Retinal pigment epithelial cell (primary cell): ENCODE measurements at regions not wholly inside any gene's neighbourhood (a gene's known extent, or its start where the extent isn't known, plus 50 kb on each side); places are given as distances from the start of the nearest gene placed in this dataset.

Experiments
- DNase-seq: peaks from one replicate; pipeline ENCODE4 v3.0.0-alpha.2; 2010; ENCODE audit warnings: low read depth
- H3K4me3 ChIP-seq: 2 replicates; pipeline ENCODE4 v1.5.1; 2011; ENCODE audit warnings: mild to moderate bottlenecking, low read length, control low read depth, moderate library complexity
- TF ChIP-seq, protein P1 (sequence below): conservative IDR thresholded peaks from 2 replicates; pipeline ENCODE4 v1.5.1; 2011; ENCODE audit warnings: low read depth, low read length, control low read depth, inconsistent platforms

DNA sequence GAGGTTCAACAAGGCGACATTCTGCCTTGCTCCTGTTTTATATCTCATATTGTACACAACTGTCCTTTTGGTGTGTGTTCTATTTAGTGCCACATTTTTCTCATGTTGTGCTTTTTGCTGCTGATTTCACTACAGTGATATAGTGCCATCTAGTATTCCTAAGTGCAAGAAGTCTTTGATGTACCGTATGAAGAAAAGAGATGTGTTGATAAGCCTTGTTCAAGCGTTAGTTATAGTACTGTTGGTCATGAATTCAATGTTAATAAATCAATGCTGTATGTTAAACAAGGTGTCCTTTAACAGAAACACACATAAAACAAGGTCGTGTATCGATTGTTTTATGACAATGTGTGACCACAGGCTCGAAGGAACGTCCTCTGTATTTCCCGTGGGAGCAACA, 939.4 kb downstream of the GATA3 start:
- DNase-seq, result no peak
- H3K4me3 ChIP-seq, result no peak overlapping the region
- TF ChIP-seq, protein P1, sequence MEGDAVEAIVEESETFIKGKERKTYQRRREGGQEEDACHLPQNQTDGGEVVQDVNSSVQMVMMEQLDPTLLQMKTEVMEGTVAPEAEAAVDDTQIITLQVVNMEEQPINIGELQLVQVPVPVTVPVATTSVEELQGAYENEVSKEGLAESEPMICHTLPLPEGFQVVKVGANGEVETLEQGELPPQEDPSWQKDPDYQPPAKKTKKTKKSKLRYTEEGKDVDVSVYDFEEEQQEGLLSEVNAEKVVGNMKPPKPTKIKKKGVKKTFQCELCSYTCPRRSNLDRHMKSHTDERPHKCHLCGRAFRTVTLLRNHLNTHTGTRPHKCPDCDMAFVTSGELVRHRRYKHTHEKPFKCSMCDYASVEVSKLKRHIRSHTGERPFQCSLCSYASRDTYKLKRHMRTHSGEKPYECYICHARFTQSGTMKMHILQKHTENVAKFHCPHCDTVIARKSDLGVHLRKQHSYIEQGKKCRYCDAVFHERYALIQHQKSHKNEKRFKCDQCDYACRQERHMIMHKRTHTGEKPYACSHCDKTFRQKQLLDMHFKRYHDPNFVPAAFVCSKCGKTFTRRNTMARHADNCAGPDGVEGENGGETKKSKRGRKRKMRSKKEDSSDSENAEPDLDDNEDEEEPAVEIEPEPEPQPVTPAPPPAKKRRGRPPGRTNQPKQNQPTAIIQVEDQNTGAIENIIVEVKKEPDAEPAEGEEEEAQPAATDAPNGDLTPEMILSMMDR, result no peak

DNA sequence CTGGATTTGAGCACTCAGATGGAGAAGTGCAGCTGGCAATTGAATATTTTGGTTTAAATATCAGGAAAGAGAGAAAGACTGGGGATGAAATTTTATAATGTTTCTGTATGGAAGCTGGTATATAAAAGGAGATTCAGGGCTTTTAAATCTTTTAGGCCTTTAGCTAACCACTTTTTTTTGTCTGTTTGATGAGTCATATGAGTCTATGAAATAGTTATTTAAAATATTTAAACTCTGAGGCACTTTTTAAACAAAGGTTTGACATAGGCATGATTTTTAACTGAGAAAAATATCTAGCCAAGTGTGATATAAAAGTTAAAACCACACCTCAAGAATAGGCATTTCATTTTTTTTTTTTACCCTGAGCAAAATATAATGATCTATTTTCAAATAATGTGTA, 944.3 kb downstream of the GATA3 start:
- no peak for DNase-seq
- no peak overlapping the region for H3K4me3 ChIP-seq
- TF ChIP-seq, protein P1, result no peak

DNA sequence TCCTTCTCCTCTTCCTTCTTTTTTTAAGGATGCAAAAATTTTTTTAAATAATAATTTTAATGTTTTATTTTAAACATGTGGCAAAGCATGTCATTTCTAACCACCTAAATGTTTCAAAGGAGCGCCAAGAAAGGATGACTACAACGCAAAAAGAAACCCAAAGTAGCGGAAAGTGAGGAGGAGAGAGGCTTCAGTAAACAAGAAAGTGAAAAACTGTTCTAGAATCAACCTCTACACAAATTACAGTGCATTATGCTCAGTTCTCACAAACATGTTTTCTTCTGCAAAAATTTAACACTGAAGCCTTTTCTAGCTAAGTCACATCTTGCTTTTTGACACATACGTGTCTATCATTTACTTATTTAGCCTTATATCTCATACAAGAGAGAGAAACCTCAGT, 948.6 kb downstream of the GATA3 start:
- TF ChIP-seq, protein P1, result no peak
- H3K4me3 ChIP-seq, result no peak overlapping the region
- no peak for DNase-seq

DNA sequence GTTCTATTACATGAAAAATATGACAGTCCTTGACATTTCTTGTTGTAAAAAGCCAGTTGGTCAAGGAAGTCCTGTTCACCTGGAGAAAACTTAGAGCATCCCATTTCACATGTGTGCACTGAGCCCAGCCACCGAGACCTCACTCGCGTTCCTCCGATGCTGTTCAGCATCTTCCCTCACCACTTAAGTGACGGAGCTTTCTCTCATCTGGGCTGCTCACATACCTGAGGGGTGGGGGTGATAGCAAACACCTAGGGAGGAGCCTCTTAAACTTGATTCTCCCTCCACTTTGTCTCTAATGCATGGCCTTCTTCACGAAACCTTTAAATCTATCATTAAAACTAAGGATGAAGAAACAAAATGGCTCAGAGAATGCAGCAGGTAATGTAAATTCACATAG, 950.2 kb downstream of the GATA3 start:
- H3K4me3 ChIP-seq, result no peak overlapping the region
- no peak for DNase-seq
- TF ChIP-seq, protein P1, result no peak

DNA sequence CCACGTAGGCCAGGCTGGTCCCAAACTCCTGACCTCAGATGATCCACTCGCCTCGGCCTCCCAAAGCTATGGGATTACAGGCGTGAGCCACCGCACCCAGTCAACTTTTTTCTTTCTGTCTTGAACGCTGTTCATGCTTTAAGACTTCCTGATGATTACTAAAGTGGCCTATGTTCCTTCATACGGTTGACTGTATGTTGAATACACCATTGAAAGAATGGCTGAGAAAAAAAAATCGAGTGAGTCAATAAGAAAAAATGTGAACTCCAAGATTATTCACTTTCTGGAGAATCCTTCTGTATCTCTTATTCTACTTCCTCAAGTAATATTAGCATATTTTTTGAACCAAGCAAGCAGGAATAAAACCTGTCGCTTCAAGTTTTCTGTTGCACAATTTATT, 955.0 kb downstream of the GATA3 start:
- TF ChIP-seq, protein P1, result no peak
- DNase-seq, result no peak
- no peak overlapping the region for H3K4me3 ChIP-seq

DNA sequence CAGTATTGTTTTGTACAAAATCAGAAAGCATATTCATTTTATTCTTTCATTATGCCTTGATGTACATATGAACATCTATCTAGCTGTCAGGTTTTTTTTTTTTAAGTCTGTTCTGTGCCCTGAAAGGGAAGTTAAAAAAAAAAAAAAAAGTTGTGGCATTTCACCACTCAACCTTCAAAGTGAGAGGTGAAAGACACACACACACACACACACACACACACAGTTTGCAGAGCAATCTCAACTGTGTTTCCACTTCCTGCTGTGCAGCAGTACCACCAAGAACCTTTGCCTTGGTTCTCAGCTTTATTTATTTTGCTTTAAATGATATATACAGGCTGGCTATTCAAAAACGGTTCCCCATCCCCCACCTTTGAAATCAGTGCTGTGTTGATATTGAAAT, 955.6 kb downstream of the GATA3 start:
- no peak for DNase-seq
- TF ChIP-seq, protein P1, result no peak
- H3K4me3 ChIP-seq, result no peak overlapping the region

DNA sequence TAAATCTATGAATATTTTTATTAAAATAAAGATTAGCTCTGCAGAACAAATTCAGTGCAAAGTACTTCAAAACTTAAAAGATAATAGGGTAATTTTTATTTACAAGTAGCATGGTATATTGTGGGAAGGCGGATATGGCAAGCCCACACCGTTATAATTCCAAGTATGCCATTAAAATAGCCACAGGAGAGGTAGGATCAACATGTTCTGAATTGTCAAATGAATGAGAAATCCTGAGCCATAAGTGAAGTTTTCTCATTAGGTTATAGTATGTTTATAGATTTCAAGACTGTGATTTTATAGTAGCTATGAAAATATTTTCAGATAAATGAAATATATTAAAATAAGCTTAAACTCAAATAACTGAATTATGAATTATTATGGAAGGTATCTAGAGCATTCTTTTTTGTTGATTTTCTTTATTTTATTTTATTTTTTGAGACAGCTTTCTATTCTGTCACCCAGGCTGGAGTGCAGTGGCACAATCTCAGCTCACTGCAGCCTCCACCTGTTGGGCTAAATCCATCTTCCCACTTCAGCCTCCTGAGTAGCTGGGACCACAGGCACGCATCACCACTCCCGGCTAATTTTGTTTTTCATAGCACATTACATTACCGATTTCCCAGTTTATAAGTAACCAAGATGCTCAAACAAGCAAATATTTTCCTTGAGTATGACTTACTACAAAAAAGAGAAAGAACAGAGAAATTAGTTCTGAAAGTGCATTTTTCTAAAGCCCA, 956.6 kb downstream of the GATA3 start:
- DNase-seq, result no peak
- H3K4me3 ChIP-seq, result no peak overlapping the region
- TF ChIP-seq, protein P1, result no peak
